ENCODE measurements at regions not wholly inside any gene's neighbourhood (a gene's known extent, or its start where the extent isn't known, plus 50 kb on each side); places are given as distances from the start of the nearest gene placed in this dataset.

DNA sequence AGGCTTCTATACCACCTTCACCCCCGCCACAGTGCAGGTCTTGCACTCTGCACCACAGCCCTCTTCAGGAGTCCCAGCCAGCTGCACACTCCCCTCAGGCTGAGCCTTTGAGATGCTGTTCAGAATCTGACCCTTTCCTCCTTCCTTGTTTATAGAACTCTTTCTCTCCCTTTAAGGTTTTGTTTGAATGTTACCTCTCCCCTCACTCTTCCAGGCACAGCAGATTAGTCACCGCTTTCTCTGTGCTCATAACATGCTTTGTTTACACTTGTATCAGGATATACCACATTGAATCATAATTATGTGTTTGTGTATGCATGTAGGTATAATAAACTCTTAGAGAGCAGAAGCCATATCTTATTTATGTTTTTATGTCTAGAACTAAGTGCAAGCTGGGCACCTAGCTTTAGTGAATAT is 168.4 kb upstream of the BCL6 start:
- Mint-ChIP-seq H3K36me3 (ENCODE audit: insufficient read depth, unreplicated experiment) (no peaks in the 10 kb centered on the region), H3K9me3 (ENCODE audit: unreplicated experiment) (no peaks in the 10 kb centered on the region), H3K4me3 (ENCODE audit: unreplicated experiment) (no peak overlapping the region), H3K27ac (ENCODE audit: unreplicated experiment) (no peak overlapping the region), H3K4me1 (ENCODE audit: low read depth, unreplicated experiment) (peaks cover 22% of the 10 kb centered on the region), H3K27me3 (ENCODE audit: insufficient read depth, unreplicated experiment) (no peaks in the 10 kb centered on the region)
- DNase-seq: no peak
- TF ChIP-seq CTCF (IDR thresholded peaks at IDR 0.05; ENCODE audit: insufficient read depth in 1 of 2, low read depth in 1 of 2, low read length in 1 of 2, severe bottlenecking in 1 of 2, unreplicated experiment in 1 of 2): no peak
- Histone ChIP-seq H3K9me3 (no peaks in the 10 kb centered on the region), H3K4me3 (ENCODE audit: low read depth, low read length) (no peak overlapping the region), H3K4me1 (peaks cover 13% of the 10 kb centered on the region; the same call in 1 of the 2 replicates), H3K27me3 (replicated peaks; ENCODE audit: control insufficient read depth, insufficient read depth, low read length) (no peaks in the 10 kb centered on the region), H3K36me3 (ENCODE audit: control insufficient read depth, insufficient read depth, low read length) (no peaks in the 10 kb centered on the region)
- intact Hi-C loops (cut with micrococcal nuclease; ENCODE audit: unreplicated experiment): no loop called here
- ChIA-PET CTCF (no interaction called here), POLR2A (interaction anchor here (0.5 to 0.6 kb wide), 2 partner anchors 23 kb away, joined by 3 read pairs; no protein-coding TSS in a partner anchor)
- no TSS peak for BruUV-seq (replicated peaks)

- Mint-ChIP-seq H3K36me3 (ENCODE audit: insufficient read depth, unreplicated experiment) (no peaks in the 10 kb centered on the region), H3K27ac (ENCODE audit: unreplicated experiment) (no peak overlapping the region), H3K27me3 (ENCODE audit: insufficient read depth, unreplicated experiment) (no peaks in the 10 kb centered on the region), H3K4me1 (ENCODE audit: low read depth, unreplicated experiment) (peaks cover 22% of the 10 kb centered on the region), H3K9me3 (ENCODE audit: unreplicated experiment) (no peaks in the 10 kb centered on the region), H3K4me3 (ENCODE audit: unreplicated experiment) (no peak overlapping the region)
- POLR2A ChIA-PET: interaction anchor here (0.5 kb wide), 1 partner anchor 24 kb away, joined by 3 read pairs; no protein-coding TSS in a partner anchor
- H3K4me3 ChIP-seq (ENCODE audit: low read depth, low read length): no peak overlapping the region
- H3K9me3 ChIP-seq: no peaks in the 10 kb centered on the region
- no peaks in the 10 kb centered on the region for H3K36me3 ChIP-seq (ENCODE audit: control insufficient read depth, insufficient read depth, low read length)
- intact Hi-C loops (cut with micrococcal nuclease; ENCODE audit: unreplicated experiment): no loop called here
- no TSS peak for BruUV-seq (replicated peaks)
- H3K4me1 ChIP-seq: peaks cover 13% of the 10 kb centered on the region; the same call in 1 of the 2 replicates
- CTCF ChIA-PET: no interaction called here
- no peaks in the 10 kb centered on the region for H3K27me3 ChIP-seq (replicated peaks; ENCODE audit: control insufficient read depth, insufficient read depth, low read length)
- no peak for TF ChIP-seq CTCF (IDR thresholded peaks at IDR 0.05; ENCODE audit: insufficient read depth in 1 of 2, low read depth in 1 of 2, low read length in 1 of 2, severe bottlenecking in 1 of 2, unreplicated experiment in 1 of 2)
- DNase-seq: no peak
These were observed 169.0 kb upstream of the BCL6 start for GRCh38 chr3:187914231-187914630.

DNA sequence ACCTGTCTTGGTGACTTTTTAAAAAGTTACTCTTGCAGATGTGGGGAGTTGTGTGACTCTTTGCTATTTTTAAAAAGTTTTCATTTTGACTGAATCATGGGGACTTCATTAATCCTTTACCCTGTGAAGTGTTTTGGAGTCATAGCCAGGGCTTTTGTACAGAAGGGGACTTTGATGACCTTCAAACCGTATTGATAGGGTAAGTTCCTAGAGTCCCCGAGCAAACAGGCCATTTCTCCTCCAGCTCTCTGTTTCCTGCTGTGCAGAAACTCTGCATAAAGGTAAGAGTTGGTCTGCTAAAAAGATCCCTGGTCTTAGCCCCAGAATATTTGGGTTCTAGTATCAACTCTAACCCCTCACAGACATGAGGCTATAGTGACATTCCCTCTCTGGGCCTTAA is 170.8 kb upstream of the BCL6 start:
- ChIA-PET POLR2A (no interaction called here), CTCF (no interaction called here)
- peaks cover 22% of the 10 kb centered on the region for H3K4me1 Mint-ChIP-seq (ENCODE audit: low read depth, unreplicated experiment)
- no peaks in the 10 kb centered on the region for H3K27me3 Mint-ChIP-seq (ENCODE audit: insufficient read depth, unreplicated experiment)
- no peak for TF ChIP-seq CTCF (IDR thresholded peaks at IDR 0.05; ENCODE audit: insufficient read depth in 1 of 2, low read depth in 1 of 2, low read length in 1 of 2, severe bottlenecking in 1 of 2, unreplicated experiment in 1 of 2)
- H3K4me3 Mint-ChIP-seq (ENCODE audit: unreplicated experiment): no peak overlapping the region
- Histone ChIP-seq H3K4me3 (ENCODE audit: low read depth, low read length) (no peak overlapping the region), H3K4me1 (peaks cover 13% of the 10 kb centered on the region; the same call in 1 of the 2 replicates), H3K36me3 (ENCODE audit: control insufficient read depth, insufficient read depth, low read length) (no peaks in the 10 kb centered on the region), H3K27me3 (replicated peaks; ENCODE audit: control insufficient read depth, insufficient read depth, low read length) (no peaks in the 10 kb centered on the region), H3K9me3 (no peaks in the 10 kb centered on the region)
- intact Hi-C loops (cut with micrococcal nuclease; ENCODE audit: unreplicated experiment): no loop called here
- BruUV-seq (replicated peaks): no TSS peak
- no peaks in the 10 kb centered on the region for H3K9me3 Mint-ChIP-seq (ENCODE audit: unreplicated experiment)
- DNase-seq: no peak
- H3K27ac Mint-ChIP-seq (ENCODE audit: unreplicated experiment): no peak overlapping the region
- H3K36me3 Mint-ChIP-seq (ENCODE audit: insufficient read depth, unreplicated experiment): no peaks in the 10 kb centered on the region

Measured in Caco-2 (cell line).